ENCODE measurements at regions not wholly inside any gene's neighbourhood (a gene's known extent, or its start where the extent isn't known, plus 50 kb on each side); places are given as distances from the start of the nearest gene placed in this dataset.
"Not testable (repeated sequence)": the region's sequence is repeated elsewhere in the genome, so short reads cannot be mapped to it uniquely, and the experiment has no call there.

- Histone ChIP-seq H3K4me1 (no peaks in the 10 kb centered on the region), H3K27ac (no peak overlapping the region), H3K4me3 (no peak overlapping the region), H3K27me3 (no peaks in the 10 kb centered on the region), H3K36me3 (no peaks in the 10 kb centered on the region), H3K9me3 (no peaks in the 10 kb centered on the region)
- WGBS, 2 donors (ENCODE audit: low coverage in 1 of 2), result no CpG with 5 or more reads among the region's 1 CpG
- no peak for TF ChIP-seq POLR2AphosphoS5 (IDR thresholded peaks at IDR 0.05)
- no peak for TF ChIP-seq CTCF (IDR thresholded peaks at IDR 0.05)
- TF ChIP-seq EP300 (IDR thresholded peaks at IDR 0.05), result no peak
- TF ChIP-seq POLR2A (IDR thresholded peaks at IDR 0.05), result no peak
- ATAC-seq, result no peak
Observed at GRCh38 chrY:7803737-7804136, 892.2 kb upstream of the AMELY start.

- Histone ChIP-seq H3K36me3 (no peaks in the 10 kb centered on the region), H3K9me3 (no peaks in the 10 kb centered on the region), H3K27me3 (no peaks in the 10 kb centered on the region), H3K4me3 (no peak overlapping the region), H3K4me1 (no peaks in the 10 kb centered on the region), H3K27ac (no peak overlapping the region)
- no peak for ATAC-seq
- TF ChIP-seq POLR2AphosphoS5 (IDR thresholded peaks at IDR 0.05) (no peak), POLR2A (IDR thresholded peaks at IDR 0.05) (no peak), CTCF (IDR thresholded peaks at IDR 0.05) (no peak), EP300 (IDR thresholded peaks at IDR 0.05) (no peak)
Observed at GRCh38 chrY:7796128-7796527, 884.6 kb upstream of the AMELY start.

- Histone ChIP-seq H3K27me3 (no peaks in the 10 kb centered on the region), H3K9me3 (no peaks in the 10 kb centered on the region), H3K4me3 (no peak overlapping the region), H3K4me1 (no peaks in the 10 kb centered on the region), H3K36me3 (no peaks in the 10 kb centered on the region), H3K27ac (no peak overlapping the region)
- ATAC-seq, result no peak
- TF ChIP-seq CTCF (IDR thresholded peaks at IDR 0.05) (no peak), POLR2A (IDR thresholded peaks at IDR 0.05) (no peak), POLR2AphosphoS5 (IDR thresholded peaks at IDR 0.05) (no peak), EP300 (IDR thresholded peaks at IDR 0.05) (no peak)
- no CpG with 5 or more reads among the region's 1 CpG for WGBS, 2 donors (ENCODE audit: low coverage in 1 of 2)
Observed at GRCh38 chrY:7794441-7794840, 882.9 kb upstream of the AMELY start.

- Histone ChIP-seq H3K4me1 (no peaks in the 10 kb centered on the region), H3K36me3 (no peaks in the 10 kb centered on the region), H3K27me3 (no peaks in the 10 kb centered on the region), H3K9me3 (no peaks in the 10 kb centered on the region), H3K27ac (no peak overlapping the region), H3K4me3 (no peak overlapping the region)
- TF ChIP-seq EP300 (IDR thresholded peaks at IDR 0.05) (no peak), POLR2AphosphoS5 (IDR thresholded peaks at IDR 0.05) (no peak)
- 60% methylated on average over 2 of the region's 2 CpGs; no CpG with 5 or more reads in 1 of the 2 donors for WGBS, 2 donors (ENCODE audit: low coverage in 1 of 2)
- no peak for ATAC-seq
Observed at GRCh38 chrY:7793989-7794388, 882.4 kb upstream of the AMELY start.

GRCh38 chrY:7792431-7792830, 880.9 kb upstream of the AMELY start:
- no peak for ATAC-seq
- no peak for TF ChIP-seq CTCF (IDR thresholded peaks at IDR 0.05)
- no peak for TF ChIP-seq POLR2A (IDR thresholded peaks at IDR 0.05)
- no peak for TF ChIP-seq EP300 (IDR thresholded peaks at IDR 0.05)
- no peak for TF ChIP-seq POLR2AphosphoS5 (IDR thresholded peaks at IDR 0.05)
- H3K27me3 ChIP-seq, result no peaks in the 10 kb centered on the region
- no peaks in the 10 kb centered on the region for H3K4me1 ChIP-seq
- no CpG with 5 or more reads among the region's 2 CpGs for WGBS, 2 donors (ENCODE audit: low coverage in 1 of 2)
- no peaks in the 10 kb centered on the region for H3K36me3 ChIP-seq
- no peak overlapping the region for H3K4me3 ChIP-seq
- H3K9me3 ChIP-seq, result no peaks in the 10 kb centered on the region
- no peak overlapping the region for H3K27ac ChIP-seq

GRCh38 chrY:7781501-7781900, 869.9 kb upstream of the AMELY start:
- Histone ChIP-seq H3K27me3 (no peaks in the 10 kb centered on the region), H3K9me3 (no peaks in the 10 kb centered on the region), H3K27ac (no peak overlapping the region), H3K4me1 (no peaks in the 10 kb centered on the region), H3K36me3 (no peaks in the 10 kb centered on the region), H3K4me3 (no peak overlapping the region)
- no CpG with 5 or more reads among the region's 2 CpGs for WGBS, 2 donors (ENCODE audit: low coverage in 1 of 2)
- TF ChIP-seq POLR2A (IDR thresholded peaks at IDR 0.05) (no peak), POLR2AphosphoS5 (IDR thresholded peaks at IDR 0.05) (no peak), EP300 (IDR thresholded peaks at IDR 0.05) (no peak), CTCF (IDR thresholded peaks at IDR 0.05) (no peak)
- ATAC-seq, result no peak

GRCh38 chrY:7775436-7775835, 863.9 kb upstream of the AMELY start:
- ATAC-seq, H3K4me1 ChIP-seq, H3K4me3 ChIP-seq, H3K27me3 ChIP-seq, H3K9me3 ChIP-seq, H3K36me3 ChIP-seq, H3K27ac ChIP-seq: not testable (repeated sequence)
- 62% methylated on average over 1 of the region's 2 CpGs; no CpG with 5 or more reads in 1 of the 2 donors for WGBS, 2 donors (ENCODE audit: low coverage in 1 of 2)

All from gastroesophageal sphincter (tissue), 4 donors.